ENCODE measurements at regions not wholly inside any gene's neighbourhood (a gene's known extent, or its start where the extent isn't known, plus 50 kb on each side); places are given as distances from the start of the nearest gene placed in this dataset.

- H3K27ac ChIP-seq: no peak overlapping the region
- TF ChIP-seq ZFX (IDR thresholded peaks at IDR 0.05) (no peak), CTCF (conservative IDR thresholded peaks at IDR 0.05) (no peak)
Measured at GRCh38 chr4:62135565-62136156, 935.5 kb downstream of the ADGRL3 start.

DNA sequence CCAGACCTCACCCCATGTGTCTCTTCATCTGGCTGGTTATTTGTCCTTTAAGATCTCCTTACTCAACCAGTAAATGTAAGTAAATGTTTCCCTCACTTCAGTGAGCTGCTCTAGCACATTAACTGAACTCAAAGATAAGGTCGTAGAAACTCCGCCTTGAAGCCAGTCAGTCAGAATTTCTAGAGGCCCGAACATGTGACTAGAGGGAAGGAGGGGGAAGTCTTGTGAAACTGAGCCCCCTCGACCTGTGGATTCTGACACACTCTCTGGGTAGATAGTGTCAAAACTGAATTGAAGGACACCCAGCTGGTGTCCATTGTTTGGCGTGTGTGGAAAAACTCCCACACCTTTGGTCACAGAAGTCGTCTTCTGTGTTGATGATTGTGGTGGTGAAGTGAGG lies 933.9 kb downstream of the ADGRL3 start:
- no peak overlapping the region for H3K27ac ChIP-seq
- no peak for TF ChIP-seq ZFX (IDR thresholded peaks at IDR 0.05)
- TF ChIP-seq CTCF (conservative IDR thresholded peaks at IDR 0.05): no peak

GRCh38 chr4:62133101-62133897 lies 933.2 kb downstream of the ADGRL3 start:
- H3K27ac ChIP-seq: no peak overlapping the region
- TF ChIP-seq ZFX (IDR thresholded peaks at IDR 0.05) (no peak), CTCF (conservative IDR thresholded peaks at IDR 0.05) (no peak)

DNA sequence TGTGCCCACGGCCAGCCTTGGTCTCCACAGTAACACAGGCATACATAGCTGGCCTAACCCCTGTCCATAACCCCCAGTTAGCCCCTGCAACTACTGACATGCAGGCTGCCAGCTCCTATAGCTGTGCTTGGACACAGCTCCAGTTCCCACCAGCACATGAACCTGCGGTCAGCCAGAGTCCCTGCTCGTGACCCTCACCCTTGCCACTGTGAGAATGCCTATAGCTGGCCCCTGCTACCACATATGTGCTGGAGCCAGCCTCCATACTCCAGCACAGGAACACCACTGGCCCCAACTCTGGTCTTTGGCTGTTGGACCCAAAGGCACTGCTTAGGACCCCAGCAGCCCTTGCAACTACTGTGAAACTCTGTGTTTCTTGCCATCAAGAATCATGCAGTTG lies 930.9 kb downstream of the ADGRL3 start:
- no peak for TF ChIP-seq ZFX (IDR thresholded peaks at IDR 0.05)
- TF ChIP-seq CTCF (conservative IDR thresholded peaks at IDR 0.05): no peak
- H3K27ac ChIP-seq: no peak overlapping the region

GRCh38 chr4:62130637-62131036 lies 930.5 kb downstream of the ADGRL3 start:
- no peak overlapping the region for H3K27ac ChIP-seq
- TF ChIP-seq CTCF (conservative IDR thresholded peaks at IDR 0.05) (no peak), ZFX (IDR thresholded peaks at IDR 0.05) (no peak)

- TF ChIP-seq CTCF (conservative IDR thresholded peaks at IDR 0.05) (no peak), ZFX (IDR thresholded peaks at IDR 0.05) (no peak)
- no peak overlapping the region for H3K27ac ChIP-seq
Measured at GRCh38 chr4:62130230-62130629, 930.1 kb downstream of the ADGRL3 start.

Measured in C4-2B (cell line).